GM12892 (cell line): ENCODE measurements at regions not wholly inside any gene's neighbourhood (a gene's known extent, or its start where the extent isn't known, plus 50 kb on each side); places are given as distances from the start of the nearest gene placed in this dataset.

Experiments
- POLR2A ChIP-seq: IDR thresholded peaks from 2 replicates; pipeline ENCODE4 v1.6.1; 2011; ENCODE audit warnings: low read depth, low read length, control low read depth
- POLR2AphosphoS5 ChIP-seq: IDR thresholded peaks from 2 replicates; pipeline ENCODE4 v1.6.1; 2011; ENCODE audit warnings: low read depth, low read length, control low read depth
- TAF1 ChIP-seq: IDR thresholded peaks from 2 replicates; pipeline ENCODE4 v1.6.1; 2011; ENCODE audit warnings: low read depth, mild to moderate bottlenecking, control low read depth, low read length, borderline replicate concordance

DNA sequence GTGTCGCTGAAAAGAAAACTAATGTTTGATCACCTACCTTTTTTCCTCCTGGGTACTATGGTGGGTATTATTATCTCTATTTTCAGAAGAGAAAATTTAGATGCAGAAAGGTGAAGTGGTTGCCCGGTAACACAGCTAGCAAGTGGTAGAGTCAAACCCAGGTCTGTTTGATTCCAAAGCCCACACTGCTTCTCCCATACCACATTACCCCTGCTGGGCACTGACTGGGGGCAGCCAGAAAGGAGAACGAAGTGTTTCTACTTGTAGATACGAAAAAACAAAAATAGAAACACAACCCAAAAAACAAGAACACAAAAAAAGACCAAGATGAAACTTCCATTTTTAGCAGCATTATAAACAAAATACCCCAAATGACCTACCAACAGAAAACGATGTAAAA lies 142.2 kb downstream of the SLC41A2 start:
- TF ChIP-seq POLR2A (no peak), TAF1 (no peak), POLR2AphosphoS5 (no peak)
